ENCODE measurements at regions not wholly inside any gene's neighbourhood (a gene's known extent, or its start where the extent isn't known, plus 50 kb on each side); places are given as distances from the start of the nearest gene placed in this dataset.
A peak's percentile ranks its signal among the peaks of the same experiment; 100 is the strongest.

- no peaks in the 10 kb centered on the region for H3F3A ChIP-seq (ENCODE audit: insufficient read depth, low read length)
- H3K9ac ChIP-seq (ENCODE audit: low read length), result no peak overlapping the region
- H2AFZ ChIP-seq (ENCODE audit: low read length), result no peak overlapping the region
- no peaks in the 10 kb centered on the region for H3K36me3 ChIP-seq (ENCODE audit: insufficient read depth, low read length)
- H3K9me2 ChIP-seq (ENCODE audit: low read depth, low read length), result no peaks in the 10 kb centered on the region
- TF ChIP-seq EZH2 (IDR thresholded peaks at IDR 0.05; ENCODE audit: borderline replicate concordance, low read length), result no peak
- TF ChIP-seq, protein P1, sequence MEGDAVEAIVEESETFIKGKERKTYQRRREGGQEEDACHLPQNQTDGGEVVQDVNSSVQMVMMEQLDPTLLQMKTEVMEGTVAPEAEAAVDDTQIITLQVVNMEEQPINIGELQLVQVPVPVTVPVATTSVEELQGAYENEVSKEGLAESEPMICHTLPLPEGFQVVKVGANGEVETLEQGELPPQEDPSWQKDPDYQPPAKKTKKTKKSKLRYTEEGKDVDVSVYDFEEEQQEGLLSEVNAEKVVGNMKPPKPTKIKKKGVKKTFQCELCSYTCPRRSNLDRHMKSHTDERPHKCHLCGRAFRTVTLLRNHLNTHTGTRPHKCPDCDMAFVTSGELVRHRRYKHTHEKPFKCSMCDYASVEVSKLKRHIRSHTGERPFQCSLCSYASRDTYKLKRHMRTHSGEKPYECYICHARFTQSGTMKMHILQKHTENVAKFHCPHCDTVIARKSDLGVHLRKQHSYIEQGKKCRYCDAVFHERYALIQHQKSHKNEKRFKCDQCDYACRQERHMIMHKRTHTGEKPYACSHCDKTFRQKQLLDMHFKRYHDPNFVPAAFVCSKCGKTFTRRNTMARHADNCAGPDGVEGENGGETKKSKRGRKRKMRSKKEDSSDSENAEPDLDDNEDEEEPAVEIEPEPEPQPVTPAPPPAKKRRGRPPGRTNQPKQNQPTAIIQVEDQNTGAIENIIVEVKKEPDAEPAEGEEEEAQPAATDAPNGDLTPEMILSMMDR (IDR thresholded peaks at IDR 0.05; ENCODE audit: low read length), result no peak
- H3K79me2 ChIP-seq (ENCODE audit: insufficient read depth, low read length), result no peaks in the 10 kb centered on the region
- no peaks in the 10 kb centered on the region for H3K4me1 ChIP-seq (ENCODE audit: insufficient read depth, low read length, severe bottlenecking)
- no peak overlapping the region for H3K4me3 ChIP-seq (ENCODE audit: low read depth, low read length, poor library complexity, severe bottlenecking)
- H3K4me2 ChIP-seq (ENCODE audit: low read length), result no peak overlapping the region
- H3K27me3 ChIP-seq (ENCODE audit: insufficient read depth, low read length), result no peaks in the 10 kb centered on the region
- no peaks in the 10 kb centered on the region for H3K9me3 ChIP-seq (ENCODE audit: low read length)
- H4K20me1 ChIP-seq (ENCODE audit: insufficient read depth, low read length), result no peaks in the 10 kb centered on the region
- H3K27ac ChIP-seq (ENCODE audit: low read depth, low read length, poor library complexity, severe bottlenecking), result no peak overlapping the region
These were observed 185.4 kb upstream of the KBTBD8 start for GRCh38 chr3:66812741-66813140.

- Histone ChIP-seq H2AFZ (ENCODE audit: low read length) (no peak overlapping the region), H3F3A (ENCODE audit: insufficient read depth, low read length) (no peaks in the 10 kb centered on the region), H3K27me3 (ENCODE audit: insufficient read depth, low read length) (peaks cover 4% of the 10 kb centered on the region; the same call in 1 of the 2 replicates), H3K4me2 (ENCODE audit: low read length) (no peak overlapping the region), H3K36me3 (ENCODE audit: insufficient read depth, low read length) (no peaks in the 10 kb centered on the region), H3K79me2 (ENCODE audit: insufficient read depth, low read length) (no peaks in the 10 kb centered on the region), H4K20me1 (ENCODE audit: insufficient read depth, low read length) (no peaks in the 10 kb centered on the region), H3K9me3 (ENCODE audit: low read length) (no peaks in the 10 kb centered on the region), H3K4me3 (ENCODE audit: low read depth, low read length, poor library complexity, severe bottlenecking) (no peak overlapping the region), H3K27ac (ENCODE audit: low read depth, low read length, poor library complexity, severe bottlenecking) (no peak overlapping the region), H3K4me1 (ENCODE audit: insufficient read depth, low read length, severe bottlenecking) (no peaks in the 10 kb centered on the region), H3K9ac (ENCODE audit: low read length) (no peak overlapping the region), H3K9me2 (ENCODE audit: low read depth, low read length) (no peaks in the 10 kb centered on the region)
- TF ChIP-seq, protein P1 (IDR thresholded peaks at IDR 0.05; ENCODE audit: low read length), result peak; percentile 40; the same call in 1 of the 2 replicates
- no peak for TF ChIP-seq EZH2 (IDR thresholded peaks at IDR 0.05; ENCODE audit: borderline replicate concordance, low read length)
These were observed 181.9 kb upstream of the KBTBD8 start for GRCh38 chr3:66816090-66816761.

- H3K9me2 ChIP-seq (ENCODE audit: low read depth, low read length), result no peaks in the 10 kb centered on the region
- H3K27ac ChIP-seq (ENCODE audit: low read depth, low read length, poor library complexity, severe bottlenecking), result no peak overlapping the region
- no peak overlapping the region for H3K4me2 ChIP-seq (ENCODE audit: low read length)
- H3K4me3 ChIP-seq (ENCODE audit: low read depth, low read length, poor library complexity, severe bottlenecking), result no peak overlapping the region
- no peaks in the 10 kb centered on the region for H3K4me1 ChIP-seq (ENCODE audit: insufficient read depth, low read length, severe bottlenecking)
- no peak overlapping the region for H3K9ac ChIP-seq (ENCODE audit: low read length)
- H2AFZ ChIP-seq (ENCODE audit: low read length), result no peak overlapping the region
- H3K79me2 ChIP-seq (ENCODE audit: insufficient read depth, low read length), result no peaks in the 10 kb centered on the region
- no peak for TF ChIP-seq EZH2 (IDR thresholded peaks at IDR 0.05; ENCODE audit: borderline replicate concordance, low read length)
- TF ChIP-seq, protein P1 (IDR thresholded peaks at IDR 0.05; ENCODE audit: low read length), result no peak
- H3K27me3 ChIP-seq (ENCODE audit: insufficient read depth, low read length), result peaks cover 4% of the 10 kb centered on the region; the same call in 1 of the 2 replicates
- no peaks in the 10 kb centered on the region for H3F3A ChIP-seq (ENCODE audit: insufficient read depth, low read length)
- H3K36me3 ChIP-seq (ENCODE audit: insufficient read depth, low read length), result no peaks in the 10 kb centered on the region
- no peaks in the 10 kb centered on the region for H3K9me3 ChIP-seq (ENCODE audit: low read length)
- no peaks in the 10 kb centered on the region for H4K20me1 ChIP-seq (ENCODE audit: insufficient read depth, low read length)
These were observed 180.1 kb upstream of the KBTBD8 start for GRCh38 chr3:66817951-66818557.
